ENCODE measurements at regions not wholly inside any gene's neighbourhood (a gene's known extent, or its start where the extent isn't known, plus 50 kb on each side); places are given as distances from the start of the nearest gene placed in this dataset.

DNA sequence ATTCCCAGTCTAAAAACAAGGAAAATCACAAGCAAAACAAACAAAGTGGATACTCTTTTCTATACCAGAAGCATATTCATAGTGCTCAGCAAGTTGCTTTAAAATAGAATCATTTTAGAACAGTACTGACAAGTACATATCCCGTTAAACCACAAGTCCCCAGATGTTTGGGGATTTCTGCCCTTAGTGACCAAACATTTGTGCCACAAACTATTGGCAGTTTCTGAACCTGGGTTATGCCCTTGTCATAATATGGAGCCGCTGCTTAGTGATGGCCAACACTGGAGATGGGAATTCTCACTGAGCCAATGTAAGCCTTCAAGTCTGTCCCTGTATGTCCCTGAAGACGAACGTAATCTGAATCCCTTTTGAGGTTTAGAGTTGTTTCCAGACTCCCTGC, 436.7 kb upstream of the JAG1 start:
- TF ChIP-seq TAF1 (IDR thresholded peaks at IDR 0.05; ENCODE audit: low read depth, low read length) (no peak), POLR2A (IDR thresholded peaks at IDR 0.05; ENCODE audit: low read depth, low read length) (no peak), POLR2AphosphoS5 (IDR thresholded peaks at IDR 0.05; ENCODE audit: low read depth, low read length) (no peak), SPI1 (IDR thresholded peaks at IDR 0.05; ENCODE audit: low read depth, low read length) (no peak)
